ENCODE measurements at regions not wholly inside any gene's neighbourhood (a gene's known extent, or its start where the extent isn't known, plus 50 kb on each side); places are given as distances from the start of the nearest gene placed in this dataset.

GRCh38 chr6:16982807-16983206, 119.0 kb upstream of the STMND1 start:
- no peak overlapping the region for H3K4me3 ChIP-seq (ENCODE audit: control insufficient read depth, low read depth, low read length)
- no peak for TF ChIP-seq CTCF (conservative IDR thresholded peaks at IDR 0.05; ENCODE audit: control insufficient read depth, insufficient read depth, low read depth, low read length)
- peak; percentile 97 for DNase-seq (ENCODE audit: low read depth)

- TF ChIP-seq CTCF (conservative IDR thresholded peaks at IDR 0.05; ENCODE audit: control insufficient read depth, insufficient read depth, low read depth, low read length), result no peak
- no peak overlapping the region for H3K4me3 ChIP-seq (ENCODE audit: control insufficient read depth, low read depth, low read length)
- DNase-seq (ENCODE audit: low read depth), result no peak
Observed at GRCh38 chr6:16979677-16980370, 122.0 kb upstream of the STMND1 start.

GRCh38 chr6:16978686-16979085, 123.2 kb upstream of the STMND1 start:
- no peak overlapping the region for H3K4me3 ChIP-seq (ENCODE audit: control insufficient read depth, low read depth, low read length)
- TF ChIP-seq CTCF (conservative IDR thresholded peaks at IDR 0.05; ENCODE audit: control insufficient read depth, insufficient read depth, low read depth, low read length), result no peak

GRCh38 chr6:16976385-16977183, 125.3 kb upstream of the STMND1 start:
- TF ChIP-seq CTCF (conservative IDR thresholded peaks at IDR 0.05; ENCODE audit: control insufficient read depth, insufficient read depth, low read depth, low read length), result no peak
- DNase-seq (ENCODE audit: low read depth), result no peak
- no peak overlapping the region for H3K4me3 ChIP-seq (ENCODE audit: control insufficient read depth, low read depth, low read length)

More at GRCh38 chr6:16978686-16979085, 123.2 kb upstream of the STMND1 start:
- DNase-seq (ENCODE audit: low read depth), result no peak

GRCh38 chr6:16974704-16975359, 127.0 kb upstream of the STMND1 start:
- no peak for DNase-seq (ENCODE audit: low read depth)
- no peak for TF ChIP-seq CTCF (conservative IDR thresholded peaks at IDR 0.05; ENCODE audit: control insufficient read depth, insufficient read depth, low read depth, low read length)
- H3K4me3 ChIP-seq (ENCODE audit: control insufficient read depth, low read depth, low read length), result no peak overlapping the region

GRCh38 chr6:16974387-16974673, 127.5 kb upstream of the STMND1 start:
- no peak for DNase-seq (ENCODE audit: low read depth)
- H3K4me3 ChIP-seq (ENCODE audit: control insufficient read depth, low read depth, low read length), result no peak overlapping the region
- TF ChIP-seq CTCF (conservative IDR thresholded peaks at IDR 0.05; ENCODE audit: control insufficient read depth, insufficient read depth, low read depth, low read length), result no peak

All from fibroblast of mammary gland (primary cell).